ENCODE measurements at regions not wholly inside any gene's neighbourhood (a gene's known extent, or its start where the extent isn't known, plus 50 kb on each side); places are given as distances from the start of the nearest gene placed in this dataset.
"Not testable (repeated sequence)": the region's sequence is repeated elsewhere in the genome, so short reads cannot be mapped to it uniquely, and the experiment has no call there.

- DNase-seq: no peak
These were observed 118.9 kb upstream of the SFSWAP start for GRCh38 chr12:131591714-131592709.

- no peak for DNase-seq
These were observed 117.9 kb upstream of the SFSWAP start for GRCh38 chr12:131592972-131593371.

GRCh38 chr12:131593406-131593805 is 117.5 kb upstream of the SFSWAP start:
- no peak for DNase-seq

GRCh38 chr12:131596115-131596514 is 114.8 kb upstream of the SFSWAP start:
- DNase-seq: no peak

- no peak for DNase-seq
These were observed 113.6 kb upstream of the SFSWAP start for GRCh38 chr12:131597333-131597732.

- no peak for DNase-seq
These were observed 112.2 kb upstream of the SFSWAP start for GRCh38 chr12:131598717-131599116.

GRCh38 chr12:131599190-131600159 is 111.4 kb upstream of the SFSWAP start:
- DNase-seq: peak; percentile 9

GRCh38 chr12:131600160-131600532 is 110.7 kb upstream of the SFSWAP start:
- DNase-seq: no peak

- DNase-seq: not testable (repeated sequence)
These were observed 109.4 kb upstream of the SFSWAP start for GRCh38 chr12:131601499-131601898.

- DNase-seq: no peak
These were observed 107.6 kb upstream of the SFSWAP start for GRCh38 chr12:131603106-131603938.

GRCh38 chr12:131603939-131604795 is 106.7 kb upstream of the SFSWAP start:
- peak; percentile 26 for DNase-seq

GRCh38 chr12:131604859-131605258 is 106.0 kb upstream of the SFSWAP start:
- DNase-seq: no peak

- DNase-seq: no peak
These were observed 105.5 kb upstream of the SFSWAP start for GRCh38 chr12:131605304-131605829.

- no peak for DNase-seq
These were observed 104.5 kb upstream of the SFSWAP start for GRCh38 chr12:131606218-131606901.

GRCh38 chr12:131607658-131608447 is 103.0 kb upstream of the SFSWAP start:
- DNase-seq: no peak

- peak; percentile 62 for DNase-seq
These were observed 101.9 kb upstream of the SFSWAP start for GRCh38 chr12:131608740-131609690.

GRCh38 chr12:131609762-131610161 is 101.1 kb upstream of the SFSWAP start:
- DNase-seq: no peak

- no peak for DNase-seq
These were observed 100.7 kb upstream of the SFSWAP start for GRCh38 chr12:131610181-131610580.

All from CD4-positive, alpha-beta T cell treated with Interferon gamma for 1 hour (primary cell).